RWPE1 (cell line): ENCODE measurements at regions not wholly inside any gene's neighbourhood (a gene's known extent, or its start where the extent isn't known, plus 50 kb on each side); places are given as distances from the start of the nearest gene placed in this dataset.

Experiments
- CTCF ChIA-PET: fragments of 350-600 bp; sonication (Branson Sonifier 250); formaldehyde crosslinking; extraction: SDS; loops from one replicate; lab custom pipeline; 2021; lab: Yijun Ruan, JAX
- POLR2A ChIA-PET: fragments of 400-600 bp; formaldehyde crosslinking; extraction: SDS; loops from one replicate; lab custom pipeline; 2020; ENCODE audit warnings: antibody characterized with exemption; ENCODE audit not compliant: low non-redundant PET; lab: Yijun Ruan, JAX
- DNase-seq: peaks from one replicate; pipeline ENCODE4 v3.0.0; 2012; ENCODE audit warnings: low spot score
- H3K27ac ChIP-seq: fragments of 450-650 bp; 2 replicates; pipeline ENCODE4 v1.5.1; 2017
- CTCF ChIP-seq: fragments of 450-650 bp; conservative IDR thresholded peaks from 2 replicates; pipeline ENCODE4 v1.5.1; 2017; ENCODE audit warnings: low read depth, mild to moderate bottlenecking

GRCh38 chr2:12201369-12201768, 454.9 kb downstream of the LPIN1 start:
- no peak overlapping the region for H3K27ac ChIP-seq
- DNase-seq: no peak
- TF ChIP-seq CTCF: no peak
- CTCF ChIA-PET: interaction anchor here (1.5 kb wide), 1 partner anchor 33 kb away, joined by 3 read pairs; no protein-coding TSS in a partner anchor
- POLR2A ChIA-PET: no interaction called here

- H3K27ac ChIP-seq: no peak overlapping the region
- CTCF ChIA-PET: interaction anchor here (0.6 to 1.5 kb wide), 2 partner anchors 34 to 258 kb away, joined by 3 read pairs; no protein-coding TSS in a partner anchor
- POLR2A ChIA-PET: no interaction called here
- no peak for TF ChIP-seq CTCF
- DNase-seq: no peak
Measured at GRCh38 chr2:12202313-12203075, 456.1 kb downstream of the LPIN1 start.

- ChIA-PET POLR2A (no interaction called here), CTCF (interaction anchor here (0.7 kb wide), 1 partner anchor 652 kb away, joined by 3 read pairs; no protein-coding TSS in a partner anchor)
- DNase-seq: no peak
- no peak for TF ChIP-seq CTCF
- H3K27ac ChIP-seq: no peak overlapping the region
Measured at GRCh38 chr2:12203528-12203927, 457.1 kb downstream of the LPIN1 start.

- no peak for DNase-seq
- no peak for TF ChIP-seq CTCF
- POLR2A ChIA-PET: no interaction called here
- CTCF ChIA-PET: interaction anchor here (0.8 kb wide), 1 partner anchor 341 kb away, joined by 4 read pairs; no protein-coding TSS in a partner anchor
- H3K27ac ChIP-seq: no peak overlapping the region
Measured at GRCh38 chr2:12205086-12205485, 458.7 kb downstream of the LPIN1 start.

GRCh38 chr2:12207491-12207890, 461.1 kb downstream of the LPIN1 start:
- no peak for DNase-seq
- no peak for TF ChIP-seq CTCF
- CTCF ChIA-PET: no interaction called here
- POLR2A ChIA-PET: no interaction called here
- H3K27ac ChIP-seq: no peak overlapping the region

GRCh38 chr2:12210016-12210933, 463.8 kb downstream of the LPIN1 start:
- ChIA-PET POLR2A (no interaction called here), CTCF (no interaction called here)
- TF ChIP-seq CTCF: no peak
- no peak for DNase-seq
- H3K27ac ChIP-seq: no peak overlapping the region
